Sigmoid colon (tissue), 6 donors: ENCODE measurements at regions not wholly inside any gene's neighbourhood (a gene's known extent, or its start where the extent isn't known, plus 50 kb on each side); places are given as distances from the start of the nearest gene placed in this dataset.

Experiments
- DNase-seq: peaks from one replicate; pipeline ENCODE4 v3.0.0-alpha.2; 2019
- H3K27ac ChIP-seq, 4 donors: fragments of 200-600 bp; sonication (generic); one replicate each; pipeline ENCODE4 v1.5.1; 2016 to 2019; ENCODE audit warnings: mild to moderate bottlenecking in 1 of 4
- H3K27me3 ChIP-seq, 3 donors: fragments of 200-600 bp; sonication (generic); one replicate each; pipeline ENCODE4 v1.5.1; 2019; ENCODE audit warnings: mild to moderate bottlenecking in 1 of 3
- H3K36me3 ChIP-seq, 4 donors: fragments of 200-600 bp; sonication (generic); one replicate each; pipeline ENCODE4 v1.5.1; 2016 to 2019
- H3K4me1 ChIP-seq, 4 donors: fragments of 200-600 bp; sonication (generic); one replicate each; pipeline ENCODE4 v1.5.1; 2017 to 2019
- H3K4me3 ChIP-seq, 4 donors: fragments of 200-600 bp; sonication (generic); one replicate each; pipeline ENCODE4 v1.5.1; 2017 to 2019; ENCODE audit warnings: mild to moderate bottlenecking in 2 of 4, moderate library complexity in 1 of 4
- H3K9me3 ChIP-seq, 4 donors: fragments of 200-600 bp in 3 of 4; sonication (generic) in 3 of 4; one replicate each; pipeline versions ENCODE4 v1.5.1 to v1.6.1; 2013 to 2019
- CTCF ChIP-seq, 4 experiments: fragments of 450-650 bp in 3 of 4; fragments of 200-600 bp in 1 of 4; IDR thresholded peaks; one replicate each; pipeline ENCODE4 v1.5.1; 2016 to 2019; ENCODE audit warnings: antibody characterized with exemption in 4 of 4, mild to moderate bottlenecking in 3 of 4, moderate library complexity in 2 of 4
- EP300 ChIP-seq, 4 donors: sonication (generic); formaldehyde crosslinking; IDR thresholded peaks; one replicate each; pipeline ENCODE4 v1.6.1; 2017; ENCODE audit warnings: antibody characterized with exemption in 4 of 4
- POLR2A ChIP-seq, 2 donors: fragments of 450-650 bp; IDR thresholded peaks; one replicate each; pipeline ENCODE4 v1.6.1; 2016; ENCODE audit warnings: antibody characterized with exemption in 2 of 2, mild to moderate bottlenecking in 2 of 2, moderate library complexity in 2 of 2
- POLR2AphosphoS5 ChIP-seq, 4 donors: sonication (generic); formaldehyde crosslinking; IDR thresholded peaks; one replicate each; pipeline ENCODE4 v1.6.1; 2017; ENCODE audit warnings: antibody characterized with exemption in 4 of 4
- WGBS, 2 donors: extraction: QIAGEN DNeasy Blood & Tissue Kit; methylation state at CpG; one replicate each; pipeline ENCODE4 v1.1.7; 2013; 5-methylcytosine and 5-hydroxymethylcytosine counted together
- intact Hi-C: fragments of 100-400 bp; cut with DNase I; formaldehyde crosslinking; loops from one replicate; pipeline ENCODE4 v1.15.1; 2023
- donor health status: healthy with polysubstance abuse.
- donor health status: healthy.

GRCh38 chr5:51208296-51208695, 175.0 kb upstream of the ISL1 start:
- TF ChIP-seq CTCF (IDR thresholded peaks at IDR 0.05) (no peak), POLR2A (IDR thresholded peaks at IDR 0.05) (no peak), POLR2AphosphoS5 (IDR thresholded peaks at IDR 0.05) (no peak), EP300 (IDR thresholded peaks at IDR 0.05) (no peak)
- 44 to 71% methylated on average over 3 of the region's 3 CpGs for WGBS, 2 donors
- Histone ChIP-seq H3K4me1 (no peaks in the 10 kb centered on the region), H3K27ac (no peak overlapping the region), H3K36me3 (no peaks in the 10 kb centered on the region), H3K27me3 (no peaks in the 10 kb centered on the region), H3K4me3 (no peak overlapping the region), H3K9me3 (no peaks in the 10 kb centered on the region)
- no peak for DNase-seq
- intact Hi-C loops, result no loop called here

GRCh38 chr5:51214746-51215145, 168.5 kb upstream of the ISL1 start:
- Histone ChIP-seq H3K36me3 (no peaks in the 10 kb centered on the region), H3K4me1 (no peaks in the 10 kb centered on the region), H3K27ac (no peak overlapping the region), H3K4me3 (no peak overlapping the region), H3K27me3 (no peaks in the 10 kb centered on the region), H3K9me3 (no peaks in the 10 kb centered on the region)
- DNase-seq, result no peak
- intact Hi-C loops, result no loop called here
- TF ChIP-seq POLR2AphosphoS5 (IDR thresholded peaks at IDR 0.05), result no peak
- WGBS, 2 donors, result 23 to 38% methylated on average over 1 of the region's 1 CpG

- no peaks in the 10 kb centered on the region for H3K4me1 ChIP-seq
- WGBS, 2 donors, result 11 to 40% methylated on average over 4 of the region's 4 CpGs
- no peak overlapping the region for H3K27ac ChIP-seq
- no peaks in the 10 kb centered on the region for H3K36me3 ChIP-seq
- no peaks in the 10 kb centered on the region for H3K9me3 ChIP-seq
- intact Hi-C loops, result no loop called here
- no peaks in the 10 kb centered on the region for H3K27me3 ChIP-seq
- TF ChIP-seq CTCF (IDR thresholded peaks at IDR 0.05) (no peak), EP300 (IDR thresholded peaks at IDR 0.05) (no peak), POLR2A (IDR thresholded peaks at IDR 0.05) (no peak), POLR2AphosphoS5 (IDR thresholded peaks at IDR 0.05) (no peak)
- no peak overlapping the region for H3K4me3 ChIP-seq
- DNase-seq, result no peak
Measured at GRCh38 chr5:51225789-51226742, 157.2 kb upstream of the ISL1 start.

GRCh38 chr5:51227963-51228470, 155.2 kb upstream of the ISL1 start:
- Histone ChIP-seq H3K4me1 (no peaks in the 10 kb centered on the region), H3K4me3 (no peak overlapping the region), H3K36me3 (no peaks in the 10 kb centered on the region), H3K9me3 (no peaks in the 10 kb centered on the region), H3K27ac (no peak overlapping the region), H3K27me3 (no peaks in the 10 kb centered on the region)
- intact Hi-C loops, result no loop called here
- DNase-seq, result no peak
- WGBS, 2 donors, result 72 to 76% methylated on average over 5 of the region's 5 CpGs
- TF ChIP-seq EP300 (IDR thresholded peaks at IDR 0.05) (no peak), POLR2A (IDR thresholded peaks at IDR 0.05) (no peak), POLR2AphosphoS5 (IDR thresholded peaks at IDR 0.05) (no peak), CTCF (IDR thresholded peaks at IDR 0.05) (no peak)

- no peaks in the 10 kb centered on the region for H3K9me3 ChIP-seq
- no peaks in the 10 kb centered on the region for H3K4me1 ChIP-seq
- intact Hi-C loops, result no loop called here
- H3K27me3 ChIP-seq, result no peaks in the 10 kb centered on the region
- H3K27ac ChIP-seq, result no peak overlapping the region
- H3K4me3 ChIP-seq, result no peak overlapping the region
- DNase-seq, result no peak
- TF ChIP-seq EP300 (IDR thresholded peaks at IDR 0.05) (no peak), POLR2A (IDR thresholded peaks at IDR 0.05) (no peak)
- no peaks in the 10 kb centered on the region for H3K36me3 ChIP-seq
Measured at GRCh38 chr5:51230336-51230735, 152.9 kb upstream of the ISL1 start.
